Small intestine (tissue), 7 donors: ENCODE measurements at regions not wholly inside any gene's neighbourhood (a gene's known extent, or its start where the extent isn't known, plus 50 kb on each side); places are given as distances from the start of the nearest gene placed in this dataset.
A peak's percentile ranks its signal among the peaks of the same experiment; 100 is the strongest.

ENCODE experiments used
- DNase-seq, 2 donors: peaks; one replicate each; pipeline versions ENCODE4 v3.0.0 to v3.0.0-alpha.2; 2013
- FAIRE-seq: peaks from 2 replicates; lab custom pipeline; 2012; peaks lifted over from hg19 to GRCh38; lab: Jason Lieb, UNC
- H3K27ac ChIP-seq, 3 donors: one replicate each; pipeline ENCODE4 v1.5.1; 2013; ENCODE audit warnings: low read length in 2 of 3, mild to moderate bottlenecking in 2 of 3, control low read depth in 1 of 3, inconsistent platforms in 1 of 3, low read depth in 1 of 3, moderate library complexity in 1 of 3
- H3K27me3 ChIP-seq, 3 donors: one replicate each; pipeline ENCODE4 v1.6.1; 2013; ENCODE audit warnings: low read length in 3 of 3, inconsistent platforms in 1 of 3; ENCODE audit not compliant: control insufficient read depth in 3 of 3, insufficient read depth in 3 of 3
- H3K36me3 ChIP-seq, 3 donors: one replicate each; pipeline ENCODE4 v1.6.1; 2013; ENCODE audit warnings: low read length in 3 of 3, inconsistent platforms in 1 of 3, low read depth in 1 of 3, mild to moderate bottlenecking in 1 of 3, moderate library complexity in 1 of 3; ENCODE audit not compliant: control insufficient read depth in 3 of 3, insufficient read depth in 2 of 3
- H3K4me1 ChIP-seq, 3 donors: one replicate each; pipeline ENCODE4 v1.6.1; 2013; ENCODE audit warnings: low read length in 2 of 3, inconsistent platforms in 1 of 3, low read depth in 1 of 3, mild to moderate bottlenecking in 1 of 3, moderate library complexity in 1 of 3; ENCODE audit not compliant: control insufficient read depth in 3 of 3, insufficient read depth in 2 of 3
- H3K4me3 ChIP-seq, 3 donors: one replicate each; pipeline ENCODE4 v1.5.1; 2013; ENCODE audit warnings: low read length in 3 of 3, control low read depth in 1 of 3, inconsistent platforms in 1 of 3, low read depth in 1 of 3, mild to moderate bottlenecking in 1 of 3, moderate library complexity in 1 of 3
- H3K9me3 ChIP-seq, 2 donors: one replicate each; pipeline ENCODE4 v1.6.1; 2013; ENCODE audit warnings: low read depth in 1 of 2, low read length in 1 of 2; ENCODE audit not compliant: control insufficient read depth in 2 of 2, insufficient read depth in 1 of 2
- WGBS, 3 donors: extraction: QIAGEN DNeasy Blood & Tissue Kit; methylation state at CpG; one replicate each; pipeline ENCODE4 v1.1.7; 2013; 5-methylcytosine and 5-hydroxymethylcytosine counted together
- donor health status: healthy with polysubstance abuse.
- donor health status: control.
- donor health status: control.
- donor health status: Bipolar disorder and iron deficiency.
- donor health status: healthy.

- no peaks in the 10 kb centered on the region for H3K9me3 ChIP-seq
- no peak overlapping the region for H3K27ac ChIP-seq
- H3K27me3 ChIP-seq: no peaks in the 10 kb centered on the region
- 68 to 88% (median 87%) methylated on average over 1 of the region's 1 CpG for WGBS, 3 donors
- FAIRE-seq (no peak), DNase-seq (no peak)
- no peak overlapping the region for H3K4me3 ChIP-seq
- H3K36me3 ChIP-seq: no peaks in the 10 kb centered on the region
- no peaks in the 10 kb centered on the region for H3K4me1 ChIP-seq
Observed at GRCh38 chr5:67416133-67416937, 219.7 kb upstream of the CD180 start.

- no peak for DNase-seq
- H3K4me3 ChIP-seq: no peak overlapping the region
- no peaks in the 10 kb centered on the region for H3K36me3 ChIP-seq
- no peak for FAIRE-seq
- H3K27ac ChIP-seq: no peak overlapping the region
- H3K27me3 ChIP-seq: no peaks in the 10 kb centered on the region
- H3K9me3 ChIP-seq: no peaks in the 10 kb centered on the region
- H3K4me1 ChIP-seq: no peaks in the 10 kb centered on the region
Observed at GRCh38 chr5:67414712-67415111, 218.1 kb upstream of the CD180 start.

GRCh38 chr5:67413721-67414120 lies 217.1 kb upstream of the CD180 start:
- Histone ChIP-seq H3K27me3 (no peaks in the 10 kb centered on the region), H3K9me3 (no peaks in the 10 kb centered on the region), H3K4me3 (no peak overlapping the region), H3K36me3 (no peaks in the 10 kb centered on the region), H3K27ac (no peak overlapping the region), H3K4me1 (no peaks in the 10 kb centered on the region)
- WGBS, 3 donors: 80 to 93% (median 81%) methylated on average over 3 of the region's 3 CpGs
- DNase-seq (no peak), FAIRE-seq (no peak)

GRCh38 chr5:67409126-67409777 lies 212.7 kb upstream of the CD180 start:
- no peaks in the 10 kb centered on the region for H3K36me3 ChIP-seq
- no peaks in the 10 kb centered on the region for H3K27me3 ChIP-seq
- 56 to 59% (median 58%) methylated on average over 4 of the region's 4 CpGs for WGBS, 3 donors
- H3K4me1 ChIP-seq: peaks cover 0 to 6% (median 0%) of the 10 kb centered on the region in 3 donors
- H3K4me3 ChIP-seq: no peak overlapping the region
- no peaks in the 10 kb centered on the region for H3K9me3 ChIP-seq
- no peak for FAIRE-seq
- no peak overlapping the region for H3K27ac ChIP-seq
- DNase-seq: peak; percentile 8 to 17

- H3K27me3 ChIP-seq: no peaks in the 10 kb centered on the region
- H3K4me1 ChIP-seq: peaks cover 0 to 9% (median 0%) of the 10 kb centered on the region in 3 donors
- H3K27ac ChIP-seq: no peak overlapping the region
- FAIRE-seq (no peak), DNase-seq (no peak)
- 46 to 62% (median 47%) methylated on average over 2 of the region's 2 CpGs for WGBS, 3 donors
- no peak overlapping the region for H3K4me3 ChIP-seq
- no peaks in the 10 kb centered on the region for H3K36me3 ChIP-seq
- no peaks in the 10 kb centered on the region for H3K9me3 ChIP-seq
Observed at GRCh38 chr5:67407979-67408378, 211.4 kb upstream of the CD180 start.

GRCh38 chr5:67405755-67406154 lies 209.2 kb upstream of the CD180 start:
- no peak overlapping the region for H3K4me3 ChIP-seq
- no peaks in the 10 kb centered on the region for H3K9me3 ChIP-seq
- H3K27ac ChIP-seq: no peak overlapping the region
- H3K36me3 ChIP-seq: no peaks in the 10 kb centered on the region
- no peak for FAIRE-seq
- no peaks in the 10 kb centered on the region for H3K27me3 ChIP-seq
- DNase-seq: no peak
- WGBS, 3 donors: 88 to 93% (median 91%) methylated on average over 3 of the region's 3 CpGs
- H3K4me1 ChIP-seq: peaks cover 0 to 9% (median 0%) of the 10 kb centered on the region in 3 donors

- Histone ChIP-seq H3K27ac (peak overlapping the region in 1 of 3 donors; percentile 50), H3K9me3 (no peaks in the 10 kb centered on the region), H3K27me3 (no peaks in the 10 kb centered on the region), H3K36me3 (no peaks in the 10 kb centered on the region), H3K4me1 (peaks cover 0 to 9% (median 0%) of the 10 kb centered on the region in 3 donors), H3K4me3 (no peak overlapping the region)
- 71 to 88% (median 74%) methylated on average over 3 of the region's 3 CpGs for WGBS, 3 donors
- no peak for DNase-seq
- FAIRE-seq: no peak
Observed at GRCh38 chr5:67405101-67405364, 208.4 kb upstream of the CD180 start.

GRCh38 chr5:67404256-67405100 lies 207.9 kb upstream of the CD180 start:
- H3K9me3 ChIP-seq: no peaks in the 10 kb centered on the region
- H3K27me3 ChIP-seq: no peaks in the 10 kb centered on the region
- H3K4me1 ChIP-seq: peaks cover 0 to 9% (median 0%) of the 10 kb centered on the region in 3 donors
- WGBS, 3 donors: 43 to 69% (median 55%) methylated on average over 6 of the region's 6 CpGs
- peak; percentile 67 to 77 for DNase-seq
- H3K4me3 ChIP-seq: no peak overlapping the region
- no peaks in the 10 kb centered on the region for H3K36me3 ChIP-seq
- H3K27ac ChIP-seq: peak overlapping the region in 1 of 3 donors; percentile 50
- peak; percentile 59 for FAIRE-seq
